ENCODE measurements at regions not wholly inside any gene's neighbourhood (a gene's known extent, or its start where the extent isn't known, plus 50 kb on each side); places are given as distances from the start of the nearest gene placed in this dataset.

DNA sequence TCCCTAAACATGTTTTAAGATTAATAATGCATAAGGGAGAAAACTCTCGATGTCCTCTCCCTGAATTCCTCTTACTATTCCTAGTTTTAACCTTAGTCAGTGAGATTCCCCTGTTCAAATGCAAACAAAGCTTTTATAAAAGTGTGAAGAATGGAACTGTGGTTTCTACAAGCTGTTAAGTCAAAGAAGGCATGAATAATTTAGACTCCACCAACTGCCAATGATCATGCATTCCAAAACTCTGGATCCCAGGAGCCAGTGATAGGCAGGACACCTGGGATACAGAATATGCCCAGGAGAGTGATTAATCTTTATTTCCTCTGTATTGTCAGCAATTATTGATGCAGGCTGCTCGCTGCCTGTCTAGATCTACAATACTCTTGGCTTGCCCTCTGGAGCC is 190.3 kb upstream of the ATF7IP start:
- H3K9me3 Mint-ChIP-seq (ENCODE audit: unreplicated experiment), result no peaks in the 10 kb centered on the region
- no peak overlapping the region for H3K4me2 ChIP-seq (ENCODE audit: low read length)
- no peak overlapping the region for H2AFZ ChIP-seq (ENCODE audit: low read depth, low read length)
- no peaks in the 10 kb centered on the region for H3K36me3 ChIP-seq (ENCODE audit: insufficient read depth, low read length)
- H3K79me2 ChIP-seq (ENCODE audit: insufficient read depth, low read length), result no peaks in the 10 kb centered on the region
- H3K36me3 Mint-ChIP-seq (ENCODE audit: low read depth, unreplicated experiment), result no peaks in the 10 kb centered on the region
- no peak overlapping the region for H3K27ac Mint-ChIP-seq (ENCODE audit: unreplicated experiment)
- H4K20me1 ChIP-seq (ENCODE audit: insufficient read depth, low read length), result no peaks in the 10 kb centered on the region
- no peak overlapping the region for H3K9ac ChIP-seq (ENCODE audit: low read length)
- no peak for DNase-seq (ENCODE audit: low read depth)
- H3K4me1 Mint-ChIP-seq (ENCODE audit: low read depth, unreplicated experiment), result no peaks in the 10 kb centered on the region
- H3K4me3 ChIP-seq (ENCODE audit: insufficient read depth, low read depth, low read length), result no peak overlapping the region
- peaks cover 2% of the 10 kb centered on the region for H3K27me3 Mint-ChIP-seq (ENCODE audit: low read depth, unreplicated experiment)
- H3K9me3 ChIP-seq (ENCODE audit: insufficient read depth, low read depth, low read length), result no peaks in the 10 kb centered on the region
- H3K27me3 ChIP-seq (ENCODE audit: insufficient read depth, low read length), result no peaks in the 10 kb centered on the region
- H3K27ac ChIP-seq (ENCODE audit: low read depth, low read length), result no peak overlapping the region
- no peak overlapping the region for H3K4me3 Mint-ChIP-seq (ENCODE audit: unreplicated experiment)
- no peak for FAIRE-seq
- no peaks in the 10 kb centered on the region for H3K4me1 ChIP-seq (ENCODE audit: insufficient read depth, low read length)
- no peak for TF ChIP-seq EZH2 (IDR thresholded peaks at IDR 0.05; ENCODE audit: insufficient read depth, low read length)
- TF ChIP-seq, protein P1, sequence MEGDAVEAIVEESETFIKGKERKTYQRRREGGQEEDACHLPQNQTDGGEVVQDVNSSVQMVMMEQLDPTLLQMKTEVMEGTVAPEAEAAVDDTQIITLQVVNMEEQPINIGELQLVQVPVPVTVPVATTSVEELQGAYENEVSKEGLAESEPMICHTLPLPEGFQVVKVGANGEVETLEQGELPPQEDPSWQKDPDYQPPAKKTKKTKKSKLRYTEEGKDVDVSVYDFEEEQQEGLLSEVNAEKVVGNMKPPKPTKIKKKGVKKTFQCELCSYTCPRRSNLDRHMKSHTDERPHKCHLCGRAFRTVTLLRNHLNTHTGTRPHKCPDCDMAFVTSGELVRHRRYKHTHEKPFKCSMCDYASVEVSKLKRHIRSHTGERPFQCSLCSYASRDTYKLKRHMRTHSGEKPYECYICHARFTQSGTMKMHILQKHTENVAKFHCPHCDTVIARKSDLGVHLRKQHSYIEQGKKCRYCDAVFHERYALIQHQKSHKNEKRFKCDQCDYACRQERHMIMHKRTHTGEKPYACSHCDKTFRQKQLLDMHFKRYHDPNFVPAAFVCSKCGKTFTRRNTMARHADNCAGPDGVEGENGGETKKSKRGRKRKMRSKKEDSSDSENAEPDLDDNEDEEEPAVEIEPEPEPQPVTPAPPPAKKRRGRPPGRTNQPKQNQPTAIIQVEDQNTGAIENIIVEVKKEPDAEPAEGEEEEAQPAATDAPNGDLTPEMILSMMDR (IDR thresholded peaks at IDR 0.05; ENCODE audit: insufficient read depth, low read depth, low read length), result no peak

DNA sequence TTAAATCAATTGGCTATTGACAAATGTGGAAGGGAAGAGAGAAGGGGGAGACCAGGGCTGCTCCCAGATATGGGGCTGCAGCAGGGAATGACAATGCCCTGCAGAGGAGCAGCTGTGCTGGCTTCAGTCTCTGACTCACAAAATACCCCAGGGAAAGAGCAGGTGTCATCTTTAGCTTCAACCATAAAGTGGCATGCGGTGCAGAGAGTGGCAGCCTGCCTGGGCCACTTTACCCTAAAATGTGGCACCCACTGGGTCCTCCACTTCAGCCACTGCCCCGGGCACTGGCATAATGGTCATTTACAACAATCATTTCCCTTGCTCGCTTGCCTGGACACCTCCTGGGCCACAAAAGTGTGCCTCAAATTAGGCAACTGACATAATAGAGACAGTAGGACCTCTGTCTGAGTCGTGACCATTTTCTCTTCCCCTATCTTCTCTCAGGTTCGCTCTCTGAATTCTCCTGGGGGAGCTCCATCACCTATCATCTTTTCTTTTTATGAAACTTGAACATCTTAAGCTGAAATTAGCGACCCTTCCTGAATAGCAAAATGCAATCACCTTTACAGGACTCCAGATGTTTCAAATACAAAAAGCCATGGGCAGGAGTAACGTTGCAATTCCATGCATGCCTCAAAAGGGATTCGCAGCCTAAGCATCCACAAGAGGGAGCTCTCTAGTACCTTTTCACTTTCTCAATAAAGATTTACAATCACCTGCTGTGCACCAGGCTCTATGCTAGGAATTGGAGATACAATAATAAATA is 179.9 kb upstream of the ATF7IP start:
- Mint-ChIP-seq H3K4me1 (ENCODE audit: low read depth, unreplicated experiment) (no peaks in the 10 kb centered on the region), H3K27me3 (ENCODE audit: low read depth, unreplicated experiment) (peaks cover 14% of the 10 kb centered on the region), H3K27ac (ENCODE audit: unreplicated experiment) (no peak overlapping the region), H3K9me3 (ENCODE audit: unreplicated experiment) (no peaks in the 10 kb centered on the region), H3K36me3 (ENCODE audit: low read depth, unreplicated experiment) (no peaks in the 10 kb centered on the region), H3K4me3 (ENCODE audit: unreplicated experiment) (no peak overlapping the region)
- H3K79me2 ChIP-seq (ENCODE audit: insufficient read depth, low read length), result no peaks in the 10 kb centered on the region
- no peaks in the 10 kb centered on the region for H3K27me3 ChIP-seq (ENCODE audit: insufficient read depth, low read length)
- H3K36me3 ChIP-seq (ENCODE audit: insufficient read depth, low read length), result no peaks in the 10 kb centered on the region
- no peak overlapping the region for H3K9ac ChIP-seq (ENCODE audit: low read length)
- H3K4me1 ChIP-seq (ENCODE audit: insufficient read depth, low read length), result no peaks in the 10 kb centered on the region
- no peak overlapping the region for H2AFZ ChIP-seq (ENCODE audit: low read depth, low read length)
- peak; percentile 6 for DNase-seq (ENCODE audit: low read depth)
- no peak overlapping the region for H3K27ac ChIP-seq (ENCODE audit: low read depth, low read length)
- H3K9me3 ChIP-seq (ENCODE audit: insufficient read depth, low read depth, low read length), result no peaks in the 10 kb centered on the region
- TF ChIP-seq, protein P1 (IDR thresholded peaks at IDR 0.05; ENCODE audit: insufficient read depth, low read depth, low read length), result peak; percentile 69
- no peak for TF ChIP-seq EZH2 (IDR thresholded peaks at IDR 0.05; ENCODE audit: insufficient read depth, low read length)
- H3K4me2 ChIP-seq (ENCODE audit: low read length), result no peak overlapping the region
- no peaks in the 10 kb centered on the region for H4K20me1 ChIP-seq (ENCODE audit: insufficient read depth, low read length)
- H3K4me3 ChIP-seq (ENCODE audit: insufficient read depth, low read depth, low read length), result no peak overlapping the region
- no peak for FAIRE-seq

DNA sequence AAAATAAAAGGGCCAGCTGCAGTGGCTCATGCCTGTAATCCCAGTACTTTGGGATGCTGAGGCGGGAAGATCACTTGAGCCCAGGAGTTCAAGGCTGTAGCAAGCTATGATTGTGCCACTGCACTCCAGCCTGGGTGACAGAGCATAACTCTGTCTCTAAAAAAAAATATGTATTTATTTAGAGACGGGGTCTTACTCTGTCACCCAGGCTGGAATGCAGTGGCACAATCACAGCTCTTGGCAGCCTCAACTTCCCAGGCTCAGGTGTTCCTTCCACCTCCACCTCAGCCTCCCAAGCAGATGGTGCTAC is 179.3 kb upstream of the ATF7IP start:
- no peak overlapping the region for H3K4me3 Mint-ChIP-seq (ENCODE audit: unreplicated experiment)
- H3K36me3 Mint-ChIP-seq (ENCODE audit: low read depth, unreplicated experiment), result no peaks in the 10 kb centered on the region
- H3K9me3 Mint-ChIP-seq (ENCODE audit: unreplicated experiment), result no peaks in the 10 kb centered on the region
- H3K4me3 ChIP-seq (ENCODE audit: insufficient read depth, low read depth, low read length), result no peak overlapping the region
- H3K27me3 ChIP-seq (ENCODE audit: insufficient read depth, low read length), result no peaks in the 10 kb centered on the region
- FAIRE-seq (no peak), DNase-seq (ENCODE audit: low read depth) (no peak)
- H3K9ac ChIP-seq (ENCODE audit: low read length), result no peak overlapping the region
- TF ChIP-seq, protein P1 (IDR thresholded peaks at IDR 0.05; ENCODE audit: insufficient read depth, low read depth, low read length), result no peak
- no peak for TF ChIP-seq EZH2 (IDR thresholded peaks at IDR 0.05; ENCODE audit: insufficient read depth, low read length)
- no peaks in the 10 kb centered on the region for H3K4me1 Mint-ChIP-seq (ENCODE audit: low read depth, unreplicated experiment)
- no peaks in the 10 kb centered on the region for H3K4me1 ChIP-seq (ENCODE audit: insufficient read depth, low read length)
- H3K4me2 ChIP-seq (ENCODE audit: low read length), result no peak overlapping the region
- no peak overlapping the region for H3K27ac ChIP-seq (ENCODE audit: low read depth, low read length)
- no peaks in the 10 kb centered on the region for H3K36me3 ChIP-seq (ENCODE audit: insufficient read depth, low read length)
- no peak overlapping the region for H2AFZ ChIP-seq (ENCODE audit: low read depth, low read length)
- H3K27me3 Mint-ChIP-seq (ENCODE audit: low read depth, unreplicated experiment), result peaks cover 14% of the 10 kb centered on the region
- H3K27ac Mint-ChIP-seq (ENCODE audit: unreplicated experiment), result no peak overlapping the region
- H3K9me3 ChIP-seq (ENCODE audit: insufficient read depth, low read depth, low read length), result no peaks in the 10 kb centered on the region
- no peaks in the 10 kb centered on the region for H3K79me2 ChIP-seq (ENCODE audit: insufficient read depth, low read length)
- H4K20me1 ChIP-seq (ENCODE audit: insufficient read depth, low read length), result no peaks in the 10 kb centered on the region
